Esophagus muscularis mucosa (tissue), 4 donors: ENCODE measurements at regions not wholly inside any gene's neighbourhood (a gene's known extent, or its start where the extent isn't known, plus 50 kb on each side); places are given as distances from the start of the nearest gene placed in this dataset.

ENCODE experiments used
- DNase-seq: peaks from one replicate; pipeline ENCODE4 v3.0.0-alpha.2; 2017; ENCODE audit errors: extremely low spot score
- H3K27ac ChIP-seq, 4 donors: fragments of 200-600 bp; sonication (generic); replicated peaks in 1 of 4; 1 replicate in 3 of 4; 2 replicates in 1 of 4; pipeline ENCODE4 v1.5.1; 2016 to 2019; ENCODE audit warnings: mild to moderate bottlenecking in 1 of 4
- H3K27me3 ChIP-seq, 4 donors: fragments of 200-600 bp; sonication (generic); one replicate each; pipeline versions ENCODE4 v1.5.1 to v1.6.0; 2016 to 2019
- H3K36me3 ChIP-seq, 4 donors: fragments of 200-600 bp; sonication (generic); one replicate each; pipeline ENCODE4 v1.5.1; 2016 to 2019
- H3K4me1 ChIP-seq, 4 donors: fragments of 200-600 bp; sonication (generic); one replicate each; pipeline ENCODE4 v1.5.1; 2016 to 2019
- H3K4me3 ChIP-seq, 4 donors: fragments of 200-600 bp; sonication (generic); 1 replicate in 2 of 4; 2 replicates in 2 of 4; pipeline ENCODE4 v1.5.1; 2016 to 2019; ENCODE audit warnings: mild to moderate bottlenecking in 4 of 4, moderate library complexity in 1 of 4
- H3K9me3 ChIP-seq, 4 donors: fragments of 200-600 bp; sonication (generic); 1 replicate in 3 of 4; 2 replicates in 1 of 4; pipeline ENCODE4 v1.5.1; 2016 to 2019
- EP300 ChIP-seq: sonication (generic); formaldehyde crosslinking; IDR thresholded peaks from one replicate; pipeline ENCODE4 v1.6.1; 2017; ENCODE audit warnings: antibody characterized with exemption
- POLR2A ChIP-seq: fragments of 450-650 bp; IDR thresholded peaks from one replicate; pipeline ENCODE4 v1.6.1; 2017; ENCODE audit warnings: antibody characterized with exemption, moderate library complexity, mild to moderate bottlenecking, low read depth
- POLR2AphosphoS5 ChIP-seq, 2 donors: sonication (generic); formaldehyde crosslinking; IDR thresholded peaks; one replicate each; pipeline ENCODE4 v1.6.1; 2017; ENCODE audit warnings: antibody characterized with exemption in 2 of 2
- WGBS: methylation state at CpG from one replicate; pipeline ENCODE4 v1.1.5; 2018; 5-methylcytosine and 5-hydroxymethylcytosine counted together
- intact Hi-C: fragments of 100-400 bp; cut with DNase I; formaldehyde crosslinking; loops from one replicate; pipeline ENCODE4 v1.15.1; 2023
- TF ChIP-seq, protein P1 (sequence below), 3 experiments: fragments of 200-600 bp in 2 of 3; fragments of 450-650 bp in 1 of 3; sonication (generic) in 2 of 3; IDR thresholded peaks; one replicate each; pipeline ENCODE4 v1.5.1; 2017 to 2019; ENCODE audit warnings: antibody characterized with exemption in 3 of 3, mild to moderate bottlenecking in 2 of 3, moderate library complexity in 1 of 3

DNA sequence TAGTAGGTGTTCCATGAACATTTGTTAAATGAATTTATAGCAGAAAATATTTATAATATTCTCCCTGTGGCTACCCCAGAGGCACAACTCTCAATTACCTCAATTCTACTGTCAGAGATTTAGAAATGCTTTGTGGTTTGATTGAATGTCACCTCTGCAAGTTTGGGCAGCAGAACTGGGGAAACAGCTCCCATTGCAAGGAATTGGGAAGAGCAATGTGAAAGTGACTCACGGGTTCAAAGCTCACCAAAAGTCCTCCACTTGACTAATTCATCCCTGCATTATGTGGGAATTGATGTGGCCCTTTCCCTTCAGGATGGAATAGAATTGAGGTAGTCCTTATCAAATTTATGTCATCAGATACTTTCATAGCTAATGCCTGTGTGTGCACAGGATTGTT is 562.7 kb downstream of the MFSD1 start:
- no peak for DNase-seq
- Histone ChIP-seq H3K4me3 (no peak overlapping the region), H3K36me3 (no peaks in the 10 kb centered on the region), H3K9me3 (no peaks in the 10 kb centered on the region), H3K27ac (no peak overlapping the region), H3K4me1 (no peaks in the 10 kb centered on the region), H3K27me3 (no peaks in the 10 kb centered on the region)
- TF ChIP-seq POLR2AphosphoS5 (IDR thresholded peaks at IDR 0.05) (no peak), POLR2A (no peak), EP300 (no peak)
- TF ChIP-seq, protein P1, sequence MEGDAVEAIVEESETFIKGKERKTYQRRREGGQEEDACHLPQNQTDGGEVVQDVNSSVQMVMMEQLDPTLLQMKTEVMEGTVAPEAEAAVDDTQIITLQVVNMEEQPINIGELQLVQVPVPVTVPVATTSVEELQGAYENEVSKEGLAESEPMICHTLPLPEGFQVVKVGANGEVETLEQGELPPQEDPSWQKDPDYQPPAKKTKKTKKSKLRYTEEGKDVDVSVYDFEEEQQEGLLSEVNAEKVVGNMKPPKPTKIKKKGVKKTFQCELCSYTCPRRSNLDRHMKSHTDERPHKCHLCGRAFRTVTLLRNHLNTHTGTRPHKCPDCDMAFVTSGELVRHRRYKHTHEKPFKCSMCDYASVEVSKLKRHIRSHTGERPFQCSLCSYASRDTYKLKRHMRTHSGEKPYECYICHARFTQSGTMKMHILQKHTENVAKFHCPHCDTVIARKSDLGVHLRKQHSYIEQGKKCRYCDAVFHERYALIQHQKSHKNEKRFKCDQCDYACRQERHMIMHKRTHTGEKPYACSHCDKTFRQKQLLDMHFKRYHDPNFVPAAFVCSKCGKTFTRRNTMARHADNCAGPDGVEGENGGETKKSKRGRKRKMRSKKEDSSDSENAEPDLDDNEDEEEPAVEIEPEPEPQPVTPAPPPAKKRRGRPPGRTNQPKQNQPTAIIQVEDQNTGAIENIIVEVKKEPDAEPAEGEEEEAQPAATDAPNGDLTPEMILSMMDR (IDR thresholded peaks at IDR 0.05) = no peak
- 86% methylated on average over 1 of the region's 1 CpG for WGBS
- intact Hi-C loops = no loop called here

DNA sequence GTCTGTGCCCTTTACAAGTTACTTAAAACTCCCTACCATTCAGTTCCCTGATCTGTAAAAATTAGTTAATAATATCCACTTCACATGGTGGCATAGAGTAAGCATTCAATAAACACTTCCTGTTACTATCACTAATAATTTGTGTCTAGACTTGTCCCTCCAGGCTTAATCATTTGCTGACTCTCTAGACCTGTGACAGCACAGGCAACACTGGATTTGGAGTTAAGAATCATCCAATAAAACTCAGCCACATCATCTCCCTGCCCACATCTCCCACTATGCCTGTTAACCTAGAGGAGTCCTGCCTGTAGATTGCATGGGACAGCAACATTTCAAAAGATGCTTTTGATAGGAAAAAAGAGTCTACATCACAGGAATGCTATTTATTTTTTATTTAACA is 564.6 kb downstream of the MFSD1 start:
- TF ChIP-seq POLR2A (no peak), EP300 (no peak), POLR2AphosphoS5 (IDR thresholded peaks at IDR 0.05) (no peak)
- TF ChIP-seq, protein P1 (IDR thresholded peaks at IDR 0.05) = no peak
- DNase-seq = no peak
- H3K4me1 ChIP-seq = no peaks in the 10 kb centered on the region
- no peaks in the 10 kb centered on the region for H3K36me3 ChIP-seq
- H3K4me3 ChIP-seq = no peak overlapping the region
- no peak overlapping the region for H3K27ac ChIP-seq
- intact Hi-C loops = no loop called here
- no peaks in the 10 kb centered on the region for H3K27me3 ChIP-seq
- H3K9me3 ChIP-seq = no peaks in the 10 kb centered on the region

DNA sequence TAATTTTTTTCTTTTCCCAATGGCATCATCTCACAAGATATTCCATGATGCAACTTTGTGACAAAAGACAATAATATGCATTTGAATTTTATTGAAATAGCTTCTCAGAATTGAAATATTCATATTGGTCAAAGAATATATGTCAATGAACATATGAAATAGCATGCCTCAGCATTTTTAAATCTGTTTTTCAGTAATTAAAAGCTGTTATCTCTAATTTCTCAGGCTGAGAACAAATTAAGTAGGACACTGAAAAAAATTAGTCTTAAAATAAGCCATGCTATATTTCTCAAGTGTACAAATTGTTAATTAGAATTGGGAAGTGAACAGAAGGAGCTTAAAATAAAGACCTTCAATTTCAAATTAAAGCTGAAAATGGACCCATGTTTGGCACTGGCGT is 570.1 kb downstream of the MFSD1 start:
- DNase-seq = no peak
- intact Hi-C loops = no loop called here
- Histone ChIP-seq H3K27ac (no peak overlapping the region), H3K27me3 (no peaks in the 10 kb centered on the region), H3K4me1 (no peaks in the 10 kb centered on the region), H3K9me3 (no peaks in the 10 kb centered on the region), H3K4me3 (no peak overlapping the region), H3K36me3 (no peaks in the 10 kb centered on the region)
- TF ChIP-seq POLR2A = no peak
- no peak for TF ChIP-seq EP300
- no peak for TF ChIP-seq POLR2AphosphoS5 (IDR thresholded peaks at IDR 0.05)
- TF ChIP-seq, protein P1 (IDR thresholded peaks at IDR 0.05) = no peak
- WGBS = 92% methylated on average over 1 of the region's 1 CpG

DNA sequence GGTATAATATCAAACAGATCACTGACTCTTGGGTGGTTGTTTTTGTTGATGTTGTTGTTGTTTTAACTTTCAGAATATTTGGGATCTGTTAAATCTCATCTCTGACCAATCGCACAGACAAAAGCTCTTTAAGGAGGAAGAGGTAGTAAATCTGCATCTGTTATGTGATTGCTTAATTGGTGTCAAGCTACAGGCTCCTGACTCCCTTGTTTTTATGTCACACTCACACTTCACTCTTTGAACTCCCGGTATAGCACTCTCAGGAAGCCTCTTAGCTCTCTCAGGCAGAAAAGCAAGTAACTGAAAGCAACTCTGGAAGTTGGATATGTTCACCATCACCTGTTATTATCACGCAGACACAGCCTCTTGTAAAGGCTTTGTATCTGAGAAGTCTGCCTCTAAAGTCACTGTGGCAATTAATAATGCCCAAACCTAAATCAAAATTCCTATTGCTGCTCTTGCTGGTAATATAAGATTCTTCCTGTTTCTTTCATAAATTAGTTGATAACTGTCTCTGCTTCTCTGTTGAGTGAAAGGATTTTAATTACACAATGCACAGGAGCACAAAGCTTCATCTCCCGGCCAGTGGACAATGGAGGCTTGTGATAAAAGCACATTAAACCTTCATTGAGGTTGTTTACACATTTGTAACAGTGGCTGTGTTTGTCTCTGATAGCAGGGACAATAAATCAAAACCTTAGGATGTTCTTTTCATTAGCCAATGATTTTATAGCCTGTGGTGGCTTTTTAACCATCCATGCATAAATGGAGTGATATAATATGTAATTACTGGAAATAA is 576.7 kb downstream of the MFSD1 start:
- Histone ChIP-seq H3K4me3 (no peak overlapping the region), H3K27me3 (no peaks in the 10 kb centered on the region), H3K4me1 (no peaks in the 10 kb centered on the region), H3K9me3 (no peaks in the 10 kb centered on the region), H3K36me3 (no peaks in the 10 kb centered on the region), H3K27ac (no peak overlapping the region)
- WGBS = 48% methylated on average over 4 of the region's 4 CpGs
- TF ChIP-seq POLR2A = no peak
- TF ChIP-seq EP300 = no peak
- TF ChIP-seq, protein P1 (IDR thresholded peaks at IDR 0.05) = no peak
- no peak for TF ChIP-seq POLR2AphosphoS5 (IDR thresholded peaks at IDR 0.05)
- intact Hi-C loops = no loop called here
- no peak for DNase-seq

DNA sequence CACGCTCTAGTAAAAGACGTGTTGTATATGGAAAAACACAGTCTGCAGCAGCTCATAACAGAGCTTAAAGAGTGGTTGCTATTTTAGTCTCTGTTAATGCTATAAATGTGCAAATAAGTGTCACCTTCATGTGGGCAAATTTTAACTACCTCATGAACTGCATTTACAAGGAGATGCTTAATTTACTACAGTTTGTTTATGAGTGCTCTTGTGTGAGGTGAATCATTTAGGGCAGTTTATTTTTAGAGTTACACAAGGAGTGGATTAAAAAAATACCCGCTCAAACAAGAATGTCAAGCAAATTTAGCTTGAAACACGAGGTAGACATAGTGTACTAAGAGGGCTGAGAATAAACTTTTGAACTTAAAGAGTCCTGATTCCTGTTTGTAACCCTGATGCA is 579.0 kb downstream of the MFSD1 start:
- Histone ChIP-seq H3K9me3 (no peaks in the 10 kb centered on the region), H3K4me3 (no peak overlapping the region), H3K36me3 (no peaks in the 10 kb centered on the region), H3K27me3 (no peaks in the 10 kb centered on the region), H3K4me1 (no peaks in the 10 kb centered on the region), H3K27ac (no peak overlapping the region)
- DNase-seq = no peak
- WGBS = 50% methylated on average over 4 of the region's 4 CpGs
- TF ChIP-seq POLR2A = no peak
- TF ChIP-seq EP300 = no peak
- TF ChIP-seq POLR2AphosphoS5 (IDR thresholded peaks at IDR 0.05) = no peak
- TF ChIP-seq, protein P1 (IDR thresholded peaks at IDR 0.05) = no peak
- intact Hi-C loops = no loop called here
